Amniotic epithelial cell (primary cell): ENCODE measurements at regions not wholly inside any gene's neighbourhood (a gene's known extent, or its start where the extent isn't known, plus 50 kb on each side); places are given as distances from the start of the nearest gene placed in this dataset.
"Not testable (repeated sequence)": the region's sequence is repeated elsewhere in the genome, so short reads cannot be mapped to it uniquely, and the experiment has no call there.

ENCODE experiments used
- DNase-seq: peaks from one replicate; pipeline ENCODE4 v3.0.0-alpha.2; 2010; ENCODE audit warnings: low read depth

GRCh38 chr2:242071377-242071776 is 201.8 kb downstream of the RTP5 start:
- DNase-seq: not testable (repeated sequence)

GRCh38 chr2:242071936-242072335 is 202.4 kb downstream of the RTP5 start:
- not testable (repeated sequence) for DNase-seq

GRCh38 chr2:242075168-242075567 is 205.6 kb downstream of the RTP5 start:
- peak; percentile 39 for DNase-seq

GRCh38 chr2:242075696-242076095 is 206.2 kb downstream of the RTP5 start:
- DNase-seq: no peak

- DNase-seq: not testable (repeated sequence)
These were observed 206.7 kb downstream of the RTP5 start for GRCh38 chr2:242076184-242076583.

GRCh38 chr2:242078426-242078825 is 208.9 kb downstream of the RTP5 start:
- DNase-seq: not testable (repeated sequence)

- DNase-seq: not testable (repeated sequence)
These were observed 210.3 kb downstream of the RTP5 start for GRCh38 chr2:242079792-242080191.

- DNase-seq: not testable (repeated sequence)
These were observed 211.2 kb downstream of the RTP5 start for GRCh38 chr2:242080575-242081214.

GRCh38 chr2:242084034-242084433 is 214.5 kb downstream of the RTP5 start:
- not testable (repeated sequence) for DNase-seq

- DNase-seq: not testable (repeated sequence)
These were observed 215.6 kb downstream of the RTP5 start for GRCh38 chr2:242085024-242085674.

- peak; percentile 8 for DNase-seq
These were observed 216.6 kb downstream of the RTP5 start for GRCh38 chr2:242085941-242086621.

- DNase-seq: not testable (repeated sequence)
These were observed 218.5 kb downstream of the RTP5 start for GRCh38 chr2:242088044-242088443.

GRCh38 chr2:242088471-242089212 is 219.1 kb downstream of the RTP5 start:
- peak; percentile 66 for DNase-seq

GRCh38 chr2:242089213-242089549 is 219.7 kb downstream of the RTP5 start:
- not testable (repeated sequence) for DNase-seq

- DNase-seq: not testable (repeated sequence)
These were observed 227.7 kb downstream of the RTP5 start for GRCh38 chr2:242097278-242097677.

- no peak for DNase-seq
These were observed 228.5 kb downstream of the RTP5 start for GRCh38 chr2:242098034-242098433.

GRCh38 chr2:242098445-242099128 is 229.1 kb downstream of the RTP5 start:
- DNase-seq: no peak

- not testable (repeated sequence) for DNase-seq
These were observed 233.6 kb downstream of the RTP5 start for GRCh38 chr2:242103093-242103492.

- DNase-seq: not testable (repeated sequence)
These were observed 234.8 kb downstream of the RTP5 start for GRCh38 chr2:242104202-242104956.

GRCh38 chr2:242107065-242107464 is 237.5 kb downstream of the RTP5 start:
- not testable (repeated sequence) for DNase-seq
